Breast epithelium (tissue), 3 donors: ENCODE measurements at regions not wholly inside any gene's neighbourhood (a gene's known extent, or its start where the extent isn't known, plus 50 kb on each side); places are given as distances from the start of the nearest gene placed in this dataset.

Experiments
- CTCF ChIP-seq, 3 donors: fragments of 450-650 bp; IDR thresholded peaks; one replicate each; pipeline ENCODE4 v1.5.1; 2016 to 2017; ENCODE audit warnings: antibody characterized with exemption in 3 of 3, mild to moderate bottlenecking in 3 of 3, moderate library complexity in 3 of 3
- POLR2AphosphoS5 ChIP-seq, 3 donors: sonication (generic); formaldehyde crosslinking; IDR thresholded peaks; one replicate each; pipeline ENCODE4 v1.6.1; 2017; ENCODE audit warnings: antibody characterized with exemption in 3 of 3

DNA sequence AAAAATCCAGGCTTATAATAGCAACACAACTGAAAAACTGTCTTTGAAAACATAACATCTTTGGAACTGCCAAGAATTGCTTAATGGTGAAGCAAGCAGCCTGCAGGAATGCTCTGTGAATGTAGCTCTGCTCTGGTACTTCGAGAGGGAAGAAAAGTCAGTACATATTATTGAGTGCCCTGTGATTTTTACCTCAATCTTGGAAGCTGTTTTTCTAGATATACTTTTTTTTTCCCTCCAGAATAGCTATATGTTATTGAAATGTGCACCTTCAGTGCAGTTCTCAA is 508.1 kb downstream of the PCNX1 start:
- TF ChIP-seq CTCF (IDR thresholded peaks at IDR 0.05) (no peak), POLR2AphosphoS5 (IDR thresholded peaks at IDR 0.05) (no peak)
